ENCODE measurements at regions not wholly inside any gene's neighbourhood (a gene's known extent, or its start where the extent isn't known, plus 50 kb on each side); places are given as distances from the start of the nearest gene placed in this dataset.

DNA sequence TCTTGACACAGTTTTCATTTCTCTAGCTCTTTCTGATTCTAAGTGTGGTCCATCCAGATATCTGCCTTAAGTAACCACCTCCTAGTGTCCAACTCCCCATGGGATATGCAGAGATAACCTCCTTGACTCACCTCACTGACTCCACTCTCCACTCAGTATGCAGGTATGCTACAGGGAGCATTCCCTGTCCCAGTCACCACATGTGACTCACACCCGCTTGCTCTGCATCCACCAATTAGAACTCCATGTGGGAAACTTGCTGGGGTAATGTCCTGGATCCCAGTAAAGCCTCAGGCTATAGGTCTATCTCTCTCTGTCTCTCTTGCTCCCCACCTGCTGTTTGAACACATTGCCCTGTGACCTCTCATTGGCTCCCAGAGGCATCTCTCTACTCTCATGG lies 563.9 kb downstream of the HTR1A start:
- TF ChIP-seq, protein P1, sequence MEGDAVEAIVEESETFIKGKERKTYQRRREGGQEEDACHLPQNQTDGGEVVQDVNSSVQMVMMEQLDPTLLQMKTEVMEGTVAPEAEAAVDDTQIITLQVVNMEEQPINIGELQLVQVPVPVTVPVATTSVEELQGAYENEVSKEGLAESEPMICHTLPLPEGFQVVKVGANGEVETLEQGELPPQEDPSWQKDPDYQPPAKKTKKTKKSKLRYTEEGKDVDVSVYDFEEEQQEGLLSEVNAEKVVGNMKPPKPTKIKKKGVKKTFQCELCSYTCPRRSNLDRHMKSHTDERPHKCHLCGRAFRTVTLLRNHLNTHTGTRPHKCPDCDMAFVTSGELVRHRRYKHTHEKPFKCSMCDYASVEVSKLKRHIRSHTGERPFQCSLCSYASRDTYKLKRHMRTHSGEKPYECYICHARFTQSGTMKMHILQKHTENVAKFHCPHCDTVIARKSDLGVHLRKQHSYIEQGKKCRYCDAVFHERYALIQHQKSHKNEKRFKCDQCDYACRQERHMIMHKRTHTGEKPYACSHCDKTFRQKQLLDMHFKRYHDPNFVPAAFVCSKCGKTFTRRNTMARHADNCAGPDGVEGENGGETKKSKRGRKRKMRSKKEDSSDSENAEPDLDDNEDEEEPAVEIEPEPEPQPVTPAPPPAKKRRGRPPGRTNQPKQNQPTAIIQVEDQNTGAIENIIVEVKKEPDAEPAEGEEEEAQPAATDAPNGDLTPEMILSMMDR (IDR thresholded peaks at IDR 0.05; ENCODE audit: control extremely low read depth in 1 of 3, insufficient read depth in 1 of 3, low read depth in 1 of 3, low read length in 3 of 3) = no peak
- TF ChIP-seq POLR2A (IDR thresholded peaks at IDR 0.05; ENCODE audit: control extremely low read depth in 1 of 2, low read depth in 2 of 2, low read length in 2 of 2) = no peak
- no peak for TF ChIP-seq POLR2AphosphoS5 (IDR thresholded peaks at IDR 0.05; ENCODE audit: low read depth, low read length)
- TF ChIP-seq CREB1 (IDR thresholded peaks at IDR 0.05) = no peak
- TF ChIP-seq MAFK (IDR thresholded peaks at IDR 0.05; ENCODE audit: low read depth, low read length) = no peak
- no peak for TF ChIP-seq GABPA (IDR thresholded peaks at IDR 0.05; ENCODE audit: borderline replicate concordance, insufficient read depth, low read length)
- TF ChIP-seq BACH1 (IDR thresholded peaks at IDR 0.05; ENCODE audit: low read length) = no peak
- no peak for TF ChIP-seq EGR1 (IDR thresholded peaks at IDR 0.05; ENCODE audit: borderline replicate concordance, low read depth, low read length)
- no peak for TF ChIP-seq YY1 (IDR thresholded peaks at IDR 0.05; ENCODE audit: low read depth, low read length)
- no peak for TF ChIP-seq SP1 (IDR thresholded peaks at IDR 0.05; ENCODE audit: low read depth, low read length)

Measured in H1 (cell line).